RPMI8226 (cell line): ENCODE measurements at regions not wholly inside any gene's neighbourhood (a gene's known extent, or its start where the extent isn't known, plus 50 kb on each side); places are given as distances from the start of the nearest gene placed in this dataset.

Experiments used
- DNase-seq: peaks from one replicate; pipeline ENCODE4 v3.0.0-alpha.2; 2015

GRCh38 chr3:188077160-188077799 is 76.7 kb upstream of the LPP start:
- no peak for DNase-seq

GRCh38 chr3:188080091-188080490 is 73.9 kb upstream of the LPP start:
- no peak for DNase-seq

GRCh38 chr3:188082031-188082430 is 71.9 kb upstream of the LPP start:
- DNase-seq: no peak

GRCh38 chr3:188082450-188082849 is 71.5 kb upstream of the LPP start:
- no peak for DNase-seq

GRCh38 chr3:188083011-188083410 is 70.9 kb upstream of the LPP start:
- no peak for DNase-seq

DNA sequence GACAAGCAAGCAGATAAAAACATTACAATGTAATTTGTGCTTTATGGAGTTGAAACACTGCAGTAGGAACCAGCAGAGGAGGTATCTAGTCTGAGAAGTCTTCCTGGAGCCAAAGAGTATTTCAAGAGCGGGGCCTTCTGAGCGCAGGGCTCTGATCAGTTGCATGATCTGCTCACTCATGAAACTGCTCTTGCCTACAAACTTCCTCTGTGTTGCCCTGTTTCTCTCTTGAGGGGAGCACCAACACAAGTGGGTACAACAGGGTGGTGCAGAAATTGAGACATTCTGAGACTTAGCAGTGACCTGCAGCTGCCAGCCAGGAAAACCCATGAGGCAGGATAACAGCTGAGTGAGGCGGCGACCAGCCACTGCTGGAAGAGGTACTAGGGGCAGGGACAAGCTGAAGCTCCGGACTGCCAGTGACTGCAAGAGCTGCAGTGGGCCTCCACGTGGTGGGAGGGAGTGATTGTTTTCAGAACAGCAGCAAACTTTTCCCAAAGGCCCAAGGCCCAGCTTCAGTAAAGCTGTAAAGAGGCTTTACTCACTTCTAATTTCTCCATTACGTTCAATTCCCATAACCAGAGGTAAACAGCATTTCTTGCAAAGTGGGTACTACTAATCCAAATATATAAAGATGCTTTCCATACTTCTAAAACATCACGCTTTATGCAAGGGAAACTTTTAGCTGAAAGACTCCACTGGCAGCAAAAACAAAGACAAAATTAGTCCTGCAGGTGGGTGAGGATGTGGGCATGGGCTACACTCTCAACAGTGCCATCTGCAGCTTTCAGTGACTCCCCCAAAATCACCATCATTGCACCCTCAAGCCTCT is 69.0 kb upstream of the LPP start:
- DNase-seq: no peak

DNA sequence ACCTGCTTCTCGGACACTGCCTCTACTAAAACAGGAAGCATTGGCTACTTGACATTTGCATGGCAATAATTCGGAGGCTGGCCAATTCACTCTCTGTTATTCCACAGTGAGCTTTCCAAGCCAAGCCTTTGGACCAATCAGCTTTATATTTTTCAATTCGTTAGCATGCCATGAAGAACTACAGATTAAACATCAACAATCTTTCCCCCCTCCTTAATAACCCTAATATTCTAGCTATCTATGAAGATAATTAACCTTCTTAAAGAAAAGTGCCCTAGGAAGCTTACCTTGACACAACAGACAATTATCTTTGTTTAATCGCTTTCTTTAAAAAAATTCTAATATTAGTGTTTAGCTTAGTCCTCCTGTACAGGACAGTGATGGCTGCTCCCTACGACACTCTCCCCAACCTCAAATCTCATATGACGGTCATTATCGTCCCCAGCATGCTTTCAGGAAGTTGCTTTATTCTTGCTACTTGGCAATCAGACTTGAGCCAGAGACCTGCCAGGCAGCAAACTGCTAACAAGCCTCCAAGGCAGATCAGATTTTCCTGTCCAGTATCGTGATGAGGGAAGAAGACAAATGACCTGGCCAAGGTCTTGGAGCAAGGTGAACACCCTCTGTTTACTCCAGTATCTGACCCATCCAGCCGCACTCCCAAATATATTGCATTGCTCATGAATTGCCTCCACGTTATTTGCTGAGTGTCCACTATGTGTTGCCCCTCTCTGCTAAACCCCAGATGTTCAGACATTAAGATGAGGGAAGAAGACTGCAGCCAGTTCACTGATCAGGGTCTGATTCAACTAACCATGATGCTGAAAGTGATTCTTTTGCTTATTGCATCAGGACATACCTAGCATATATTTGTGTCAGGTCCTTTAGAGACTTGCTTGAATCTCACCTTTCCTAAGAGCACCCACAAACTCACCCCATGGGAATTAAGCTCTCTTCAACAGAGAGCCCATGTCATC is 68.1 kb upstream of the LPP start:
- DNase-seq: no peak

GRCh38 chr3:188088948-188089685 is 64.8 kb upstream of the LPP start:
- no peak for DNase-seq

DNA sequence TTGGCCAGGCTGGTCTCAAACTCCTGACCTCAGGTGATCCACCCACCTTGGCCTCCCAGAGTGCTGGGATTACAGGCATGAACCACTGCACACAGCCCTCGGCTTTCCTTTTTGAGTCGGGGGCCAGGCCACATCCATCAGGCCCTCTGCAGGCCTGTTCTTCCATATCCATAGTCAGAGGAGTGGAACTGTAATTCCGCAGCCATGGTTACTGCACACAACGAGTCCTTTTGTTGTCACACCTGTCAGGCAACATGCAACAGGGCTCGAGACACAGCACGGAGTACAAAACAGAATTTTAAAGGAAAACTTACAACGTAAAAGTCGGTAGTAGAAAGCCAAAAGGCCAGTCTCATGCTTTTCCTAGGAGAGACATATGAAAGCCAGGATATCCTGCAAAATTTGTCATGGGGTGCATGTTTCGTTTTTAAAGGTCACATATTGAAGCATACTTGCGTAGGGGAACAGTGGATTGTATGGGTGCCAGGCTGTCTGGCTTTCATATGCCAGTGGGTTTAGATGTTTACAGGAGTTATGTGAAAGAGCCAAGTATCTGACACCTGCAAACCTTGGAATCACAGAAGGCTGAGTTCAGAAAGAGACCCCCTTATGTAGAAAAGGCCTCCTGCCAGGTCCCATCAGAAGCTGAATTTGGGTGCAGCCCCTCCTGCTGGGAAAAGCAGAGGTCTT is 63.2 kb upstream of the LPP start:
- no peak for DNase-seq

- DNase-seq: no peak
Measured at GRCh38 chr3:188091746-188092145, 62.2 kb upstream of the LPP start.

DNA sequence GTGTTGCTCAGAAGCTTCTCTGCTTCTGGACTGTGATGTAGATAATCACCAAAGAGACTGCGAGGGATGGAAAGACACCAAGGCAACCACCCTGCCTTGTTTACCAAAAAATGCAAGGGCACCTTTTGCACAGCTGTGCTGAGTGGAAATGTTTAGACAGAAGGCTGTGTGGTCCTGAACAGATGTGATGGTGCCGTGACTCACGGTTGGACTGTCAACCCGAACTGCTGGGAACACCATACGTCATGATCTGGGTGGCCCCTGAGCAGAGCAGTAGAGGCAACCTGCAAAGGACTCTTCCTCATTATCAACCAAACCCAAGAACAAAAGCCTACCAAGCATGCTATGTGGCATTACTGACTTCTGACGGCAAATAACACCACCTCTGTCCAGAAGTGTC is 61.3 kb upstream of the LPP start:
- DNase-seq: no peak

DNA sequence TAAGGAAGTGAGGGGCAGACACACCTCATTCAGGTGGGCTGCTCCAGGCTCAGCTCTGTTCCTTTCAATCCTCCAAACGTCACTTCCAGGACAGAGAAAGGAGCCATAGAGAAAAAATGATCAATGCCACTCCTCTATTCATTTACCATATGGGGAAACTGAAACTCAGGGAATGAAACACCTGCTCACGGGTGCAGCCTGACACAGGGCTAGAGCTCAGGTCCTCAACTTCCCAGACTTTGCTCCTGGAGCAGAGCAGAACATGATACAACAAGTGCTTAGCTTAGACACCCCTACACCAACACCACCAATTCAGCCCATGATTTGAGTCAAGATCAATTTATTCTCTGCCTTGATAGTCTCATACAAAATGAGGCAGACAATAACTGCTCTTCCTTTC is 58.5 kb upstream of the LPP start:
- no peak for DNase-seq

- no peak for DNase-seq
Measured at GRCh38 chr3:188097791-188098190, 56.2 kb upstream of the LPP start.

DNA sequence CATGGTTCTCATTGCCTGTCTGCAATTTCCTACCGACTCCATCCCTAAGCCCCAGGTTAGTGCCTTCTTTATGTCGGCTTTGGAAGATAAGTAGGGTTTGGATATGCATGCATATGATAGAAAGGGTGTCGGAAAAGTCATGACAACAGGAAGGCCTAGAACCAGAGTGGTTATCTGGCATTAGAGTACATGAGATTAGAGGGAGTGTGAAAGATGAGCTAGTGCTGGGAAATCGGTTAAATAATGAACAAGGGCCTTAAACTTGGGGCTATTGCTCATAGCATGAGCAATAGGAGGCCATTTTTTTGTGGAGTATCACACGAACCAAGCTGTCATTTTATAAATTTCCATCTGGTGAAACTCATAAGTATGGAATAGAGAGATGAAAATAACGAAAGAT is 54.0 kb upstream of the LPP start:
- DNase-seq: no peak

DNA sequence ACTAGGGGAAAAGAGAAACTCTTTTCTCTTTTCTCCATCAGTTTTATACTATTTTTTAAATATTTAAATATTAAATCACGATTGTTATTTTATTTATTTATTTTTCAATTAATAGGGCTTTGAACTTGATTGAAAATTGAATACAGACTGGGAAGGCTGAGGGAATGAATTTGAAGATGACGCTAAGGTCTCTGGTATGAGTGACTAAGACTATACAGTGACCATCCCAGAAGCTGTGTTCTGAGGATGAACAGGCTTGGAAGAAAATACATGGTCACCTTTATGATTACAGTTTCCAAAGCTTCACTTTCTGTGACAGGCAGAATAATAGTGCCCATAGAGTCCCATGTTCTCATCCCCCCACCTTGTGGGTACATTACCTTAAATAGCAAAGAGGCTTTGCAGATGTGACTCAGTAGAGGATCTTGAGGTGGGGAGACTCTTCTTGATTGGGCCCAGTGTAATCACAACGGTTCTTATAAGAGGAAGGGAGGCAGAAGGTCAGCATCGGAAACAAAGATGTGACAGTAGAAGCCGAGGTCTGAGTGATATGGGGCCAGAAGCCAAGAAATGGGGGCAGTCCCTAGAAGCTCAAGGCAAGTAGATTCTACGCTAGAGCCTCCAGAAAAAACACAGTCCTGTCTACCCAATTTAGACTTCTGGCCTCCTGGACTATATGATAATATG is 51.0 kb upstream of the LPP start:
- no peak for DNase-seq

GRCh38 chr3:188104050-188104449 is 49.9 kb upstream of the LPP start:
- DNase-seq: no peak
